NCI-H460 (cell line): ENCODE measurements at regions not wholly inside any gene's neighbourhood (a gene's known extent, or its start where the extent isn't known, plus 50 kb on each side); places are given as distances from the start of the nearest gene placed in this dataset.

ENCODE experiments used
- DNase-seq: peaks from one replicate; pipeline ENCODE4 v3.0.0-alpha.2; 2016; ENCODE audit warnings: low read depth; ENCODE audit errors: extremely low read depth

- no peak for DNase-seq
Measured at GRCh38 chr4:130559268-130559667, 1463.3 kb downstream of the C4orf33 start.

- DNase-seq = peak; percentile 63
Measured at GRCh38 chr4:130563185-130563888, 1467.4 kb downstream of the C4orf33 start.

DNA sequence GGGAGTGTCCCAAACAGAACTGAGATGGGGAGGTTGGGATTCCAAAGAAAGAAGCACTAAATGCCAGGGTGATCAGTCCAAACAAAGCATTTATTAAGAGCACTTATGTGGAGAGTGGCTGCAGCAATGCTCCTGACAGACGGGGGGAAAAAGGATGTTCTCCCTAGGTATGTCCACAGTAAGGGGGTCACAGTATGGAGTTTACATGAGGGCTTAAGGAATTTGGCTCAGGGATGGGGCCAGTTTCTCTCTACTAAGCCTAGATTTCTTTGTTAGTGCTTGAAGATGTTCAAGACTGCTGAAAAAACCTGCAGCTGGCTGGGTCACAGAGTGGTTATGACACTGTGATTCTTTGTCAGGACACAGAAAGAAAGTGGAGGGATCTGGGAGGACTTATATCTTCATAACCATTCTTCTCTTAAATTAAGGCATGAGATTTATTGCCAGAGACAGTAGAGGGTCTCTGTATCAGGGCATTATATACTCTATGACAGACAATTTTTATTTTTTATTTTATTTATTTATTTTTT, 1468.0 kb downstream of the C4orf33 start:
- no peak for DNase-seq

GRCh38 chr4:130568746-130569145, 1472.8 kb downstream of the C4orf33 start:
- no peak for DNase-seq

- DNase-seq = no peak
Measured at GRCh38 chr4:130573742-130574141, 1477.8 kb downstream of the C4orf33 start.

DNA sequence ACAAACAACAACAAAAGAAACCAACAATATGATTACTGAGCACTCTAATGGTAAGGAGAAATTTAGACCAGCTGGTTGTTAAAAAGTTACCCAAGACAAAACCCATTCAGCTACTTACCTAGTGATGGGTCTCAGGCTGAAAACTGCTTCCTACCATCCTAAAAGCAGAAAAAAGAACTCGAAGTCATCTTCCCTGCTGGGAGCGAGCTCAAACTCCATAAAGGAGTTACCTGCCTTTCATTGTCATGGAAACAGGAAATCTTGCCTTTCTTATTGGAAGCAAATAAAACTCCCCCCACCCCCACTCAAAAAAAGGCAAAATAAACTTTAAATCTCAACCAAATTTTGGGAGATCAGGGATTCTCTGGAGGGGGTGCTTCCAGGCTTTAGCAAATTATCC, 1478.3 kb downstream of the C4orf33 start:
- no peak for DNase-seq

GRCh38 chr4:130576218-130576617, 1480.3 kb downstream of the C4orf33 start:
- DNase-seq = no peak

- no peak for DNase-seq
Measured at GRCh38 chr4:130591091-130591490, 1495.1 kb downstream of the C4orf33 start.

- DNase-seq = no peak
Measured at GRCh38 chr4:130600706-130601105, 1504.8 kb downstream of the C4orf33 start.

GRCh38 chr4:130603043-130603442, 1507.1 kb downstream of the C4orf33 start:
- DNase-seq = no peak

- no peak for DNase-seq
Measured at GRCh38 chr4:130608121-130608520, 1512.2 kb downstream of the C4orf33 start.

DNA sequence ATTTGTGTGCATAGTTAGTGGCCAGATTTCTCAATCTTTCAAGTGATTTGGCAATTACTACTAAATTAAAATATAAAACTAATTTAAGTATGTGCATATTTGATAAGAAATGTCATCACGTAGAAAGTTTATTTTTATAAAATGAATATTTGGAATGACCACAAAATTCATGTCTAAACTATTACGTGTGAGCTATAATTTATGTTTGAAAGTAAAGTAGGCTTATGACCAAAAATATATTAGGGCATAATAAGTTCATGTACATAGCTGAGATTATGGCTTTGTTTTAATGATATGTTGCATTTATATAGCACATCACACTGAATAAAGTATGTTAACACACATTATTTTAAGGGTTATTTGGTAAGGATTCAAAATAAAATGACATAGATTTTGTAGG, 1532.6 kb downstream of the C4orf33 start:
- DNase-seq = no peak

GRCh38 chr4:130632731-130633604, 1537.0 kb downstream of the C4orf33 start:
- no peak for DNase-seq

DNA sequence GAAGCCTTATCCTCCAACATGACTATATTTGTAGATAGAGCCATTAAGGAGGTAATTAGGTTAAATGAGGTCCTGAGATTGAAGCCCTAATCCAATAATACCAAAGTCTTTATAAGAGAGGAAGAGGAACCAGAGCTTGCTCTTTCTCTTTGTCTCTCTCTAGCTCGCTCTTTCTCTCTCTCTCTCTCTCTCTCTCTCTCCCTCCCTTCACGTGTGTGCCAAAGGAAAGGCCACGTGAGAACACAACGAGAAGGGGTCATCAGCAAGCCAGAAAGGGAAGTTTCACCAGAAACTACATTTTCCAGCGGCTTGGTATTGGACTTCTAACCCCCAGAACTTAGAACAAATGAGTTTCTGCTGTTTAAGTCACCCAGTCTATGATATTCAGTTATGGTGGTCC, 1540.5 kb downstream of the C4orf33 start:
- DNase-seq = no peak

- DNase-seq = no peak
Measured at GRCh38 chr4:130640592-130640991, 1544.6 kb downstream of the C4orf33 start.

GRCh38 chr4:130646886-130647285, 1550.9 kb downstream of the C4orf33 start:
- DNase-seq = no peak

GRCh38 chr4:130648570-130648969, 1552.6 kb downstream of the C4orf33 start:
- DNase-seq = no peak

GRCh38 chr4:130653842-130654241, 1557.9 kb downstream of the C4orf33 start:
- DNase-seq = no peak

GRCh38 chr4:130659320-130659719, 1563.4 kb downstream of the C4orf33 start:
- DNase-seq = no peak

GRCh38 chr4:130668859-130669258, 1572.9 kb downstream of the C4orf33 start:
- DNase-seq = no peak

DNA sequence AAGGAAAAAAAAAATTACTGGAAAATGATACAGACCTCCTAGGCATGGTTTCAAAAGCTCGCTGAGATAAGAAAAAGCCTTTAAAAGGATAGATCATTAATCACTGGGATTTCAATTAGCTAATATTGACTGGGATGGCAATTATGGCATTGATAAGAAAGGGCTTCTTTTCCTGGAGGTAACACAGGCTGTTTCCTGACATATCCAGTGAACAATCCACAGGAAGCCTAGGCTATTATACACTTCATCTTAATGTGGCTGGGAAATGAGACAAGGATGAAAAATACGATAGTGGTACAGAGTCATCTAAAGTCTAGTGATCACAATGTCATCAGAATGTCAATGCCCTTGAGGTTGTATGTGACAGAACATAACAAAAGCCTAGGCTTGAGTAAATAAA, 1579.3 kb downstream of the C4orf33 start:
- DNase-seq = no peak

- no peak for DNase-seq
Measured at GRCh38 chr4:130689181-130689580, 1593.2 kb downstream of the C4orf33 start.
